K562 (cell line): ENCODE measurements at regions not wholly inside any gene's neighbourhood (a gene's known extent, or its start where the extent isn't known, plus 50 kb on each side); places are given as distances from the start of the nearest gene placed in this dataset.

Experiments used
- BHLHE40 ChIP-seq: IDR thresholded peaks from 2 replicates; pipeline ENCODE4 v1.6.1; 2011; ENCODE audit warnings: low read length, improper control_type of control experiment
- EZH2 ChIP-seq: IDR thresholded peaks from 2 replicates; pipeline ENCODE4 v1.6.1; 2012; ENCODE audit warnings: low read depth, mild to moderate bottlenecking, inconsistent platforms, low read length, borderline replicate concordance
- SMARCA4 ChIP-seq: fragments of 450-650 bp; IDR thresholded peaks from 2 replicates; pipeline ENCODE4 v1.6.1; 2016
- TF ChIP-seq, protein P1 (sequence below): sonication (generic); formaldehyde crosslinking; IDR thresholded peaks from 2 replicates; pipeline ENCODE4 v1.8.1; 2023; ENCODE audit warnings: mild to moderate bottlenecking, missing genetic modification reagents
- TF ChIP-seq, protein P2 (sequence below), 3 experiments: IDR thresholded peaks in 2 of 3; conservative IDR thresholded peaks in 1 of 3; 2 replicates each; pipeline ENCODE4 v1.5.1; 2011 to 2012; ENCODE audit warnings: low read length in 3 of 3, mild to moderate bottlenecking in 3 of 3, control low read depth in 2 of 3, improper control_type of control experiment in 1 of 3, inconsistent platforms in 1 of 3, low read depth in 1 of 3, mixed read lengths in 1 of 3, moderate library complexity in 1 of 3; ENCODE audit not compliant: insufficient read depth in 2 of 3
- TF ChIP-seq, protein P3 (sequence below): fragments of 250-450 bp; sonication (Bioruptor Pico); IDR thresholded peaks from 2 replicates; pipeline ENCODE4 v1.8.0; 2021; ENCODE audit warnings: moderate library complexity, mild to moderate bottlenecking, inconsistent platforms
- TF ChIP-seq, protein P4 (sequence below): fragments of 450-650 bp; IDR thresholded peaks from 2 replicates; pipeline ENCODE4 v1.6.1; 2016; ENCODE audit warnings: missing biosample characterization, missing genetic modification characterization

DNA sequence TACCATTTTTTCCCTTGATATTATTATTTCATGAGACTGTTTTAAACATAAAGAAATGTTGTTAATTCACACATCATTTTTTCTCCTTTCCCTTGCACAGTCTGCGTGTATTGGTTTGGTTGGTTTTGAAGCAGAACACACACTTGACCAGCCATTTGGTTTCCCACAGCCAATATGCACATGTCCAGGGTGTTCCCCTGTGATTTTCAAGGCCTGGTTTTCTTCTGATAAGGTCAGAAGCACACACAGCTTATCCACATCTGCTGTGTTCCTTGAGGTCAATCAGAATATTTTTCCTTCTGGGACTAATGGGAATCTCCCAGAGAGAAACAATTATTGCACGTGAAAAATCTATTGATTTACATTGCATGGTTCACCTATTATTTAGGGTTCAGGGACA, 103.2 kb upstream of the EFEMP1 start:
- TF ChIP-seq, protein P1, sequence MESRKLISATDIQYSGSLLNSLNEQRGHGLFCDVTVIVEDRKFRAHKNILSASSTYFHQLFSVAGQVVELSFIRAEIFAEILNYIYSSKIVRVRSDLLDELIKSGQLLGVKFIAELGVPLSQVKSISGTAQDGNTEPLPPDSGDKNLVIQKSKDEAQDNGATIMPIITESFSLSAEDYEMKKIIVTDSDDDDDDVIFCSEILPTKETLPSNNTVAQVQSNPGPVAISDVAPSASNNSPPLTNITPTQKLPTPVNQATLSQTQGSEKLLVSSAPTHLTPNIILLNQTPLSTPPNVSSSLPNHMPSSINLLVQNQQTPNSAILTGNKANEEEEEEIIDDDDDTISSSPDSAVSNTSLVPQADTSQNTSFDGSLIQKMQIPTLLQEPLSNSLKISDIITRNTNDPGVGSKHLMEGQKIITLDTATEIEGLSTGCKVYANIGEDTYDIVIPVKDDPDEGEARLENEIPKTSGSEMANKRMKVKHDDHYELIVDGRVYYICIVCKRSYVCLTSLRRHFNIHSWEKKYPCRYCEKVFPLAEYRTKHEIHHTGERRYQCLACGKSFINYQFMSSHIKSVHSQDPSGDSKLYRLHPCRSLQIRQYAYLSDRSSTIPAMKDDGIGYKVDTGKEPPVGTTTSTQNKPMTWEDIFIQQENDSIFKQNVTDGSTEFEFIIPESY: no peak
- TF ChIP-seq SMARCA4 (no peak), EZH2 (no peak), BHLHE40 (no peak)
- TF ChIP-seq, protein P2, sequence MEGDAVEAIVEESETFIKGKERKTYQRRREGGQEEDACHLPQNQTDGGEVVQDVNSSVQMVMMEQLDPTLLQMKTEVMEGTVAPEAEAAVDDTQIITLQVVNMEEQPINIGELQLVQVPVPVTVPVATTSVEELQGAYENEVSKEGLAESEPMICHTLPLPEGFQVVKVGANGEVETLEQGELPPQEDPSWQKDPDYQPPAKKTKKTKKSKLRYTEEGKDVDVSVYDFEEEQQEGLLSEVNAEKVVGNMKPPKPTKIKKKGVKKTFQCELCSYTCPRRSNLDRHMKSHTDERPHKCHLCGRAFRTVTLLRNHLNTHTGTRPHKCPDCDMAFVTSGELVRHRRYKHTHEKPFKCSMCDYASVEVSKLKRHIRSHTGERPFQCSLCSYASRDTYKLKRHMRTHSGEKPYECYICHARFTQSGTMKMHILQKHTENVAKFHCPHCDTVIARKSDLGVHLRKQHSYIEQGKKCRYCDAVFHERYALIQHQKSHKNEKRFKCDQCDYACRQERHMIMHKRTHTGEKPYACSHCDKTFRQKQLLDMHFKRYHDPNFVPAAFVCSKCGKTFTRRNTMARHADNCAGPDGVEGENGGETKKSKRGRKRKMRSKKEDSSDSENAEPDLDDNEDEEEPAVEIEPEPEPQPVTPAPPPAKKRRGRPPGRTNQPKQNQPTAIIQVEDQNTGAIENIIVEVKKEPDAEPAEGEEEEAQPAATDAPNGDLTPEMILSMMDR (IDR thresholded peaks at IDR 0.05 in 2 of 3, conservative IDR thresholded peaks at IDR 0.05 in 1 of 3; ENCODE audit: insufficient read depth in 2 of 3, low read depth in 1 of 3, low read length in 3 of 3): no peak
- TF ChIP-seq, protein P3, sequence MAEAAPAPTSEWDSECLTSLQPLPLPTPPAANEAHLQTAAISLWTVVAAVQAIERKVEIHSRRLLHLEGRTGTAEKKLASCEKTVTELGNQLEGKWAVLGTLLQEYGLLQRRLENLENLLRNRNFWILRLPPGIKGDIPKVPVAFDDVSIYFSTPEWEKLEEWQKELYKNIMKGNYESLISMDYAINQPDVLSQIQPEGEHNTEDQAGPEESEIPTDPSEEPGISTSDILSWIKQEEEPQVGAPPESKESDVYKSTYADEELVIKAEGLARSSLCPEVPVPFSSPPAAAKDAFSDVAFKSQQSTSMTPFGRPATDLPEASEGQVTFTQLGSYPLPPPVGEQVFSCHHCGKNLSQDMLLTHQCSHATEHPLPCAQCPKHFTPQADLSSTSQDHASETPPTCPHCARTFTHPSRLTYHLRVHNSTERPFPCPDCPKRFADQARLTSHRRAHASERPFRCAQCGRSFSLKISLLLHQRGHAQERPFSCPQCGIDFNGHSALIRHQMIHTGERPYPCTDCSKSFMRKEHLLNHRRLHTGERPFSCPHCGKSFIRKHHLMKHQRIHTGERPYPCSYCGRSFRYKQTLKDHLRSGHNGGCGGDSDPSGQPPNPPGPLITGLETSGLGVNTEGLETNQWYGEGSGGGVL (CRISPR knock-in tag): no peak
- TF ChIP-seq, protein P4, sequence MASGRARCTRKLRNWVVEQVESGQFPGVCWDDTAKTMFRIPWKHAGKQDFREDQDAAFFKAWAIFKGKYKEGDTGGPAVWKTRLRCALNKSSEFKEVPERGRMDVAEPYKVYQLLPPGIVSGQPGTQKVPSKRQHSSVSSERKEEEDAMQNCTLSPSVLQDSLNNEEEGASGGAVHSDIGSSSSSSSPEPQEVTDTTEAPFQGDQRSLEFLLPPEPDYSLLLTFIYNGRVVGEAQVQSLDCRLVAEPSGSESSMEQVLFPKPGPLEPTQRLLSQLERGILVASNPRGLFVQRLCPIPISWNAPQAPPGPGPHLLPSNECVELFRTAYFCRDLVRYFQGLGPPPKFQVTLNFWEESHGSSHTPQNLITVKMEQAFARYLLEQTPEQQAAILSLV (tag): no peak
